ENCODE measurements at regions not wholly inside any gene's neighbourhood (a gene's known extent, or its start where the extent isn't known, plus 50 kb on each side); places are given as distances from the start of the nearest gene placed in this dataset.

DNA sequence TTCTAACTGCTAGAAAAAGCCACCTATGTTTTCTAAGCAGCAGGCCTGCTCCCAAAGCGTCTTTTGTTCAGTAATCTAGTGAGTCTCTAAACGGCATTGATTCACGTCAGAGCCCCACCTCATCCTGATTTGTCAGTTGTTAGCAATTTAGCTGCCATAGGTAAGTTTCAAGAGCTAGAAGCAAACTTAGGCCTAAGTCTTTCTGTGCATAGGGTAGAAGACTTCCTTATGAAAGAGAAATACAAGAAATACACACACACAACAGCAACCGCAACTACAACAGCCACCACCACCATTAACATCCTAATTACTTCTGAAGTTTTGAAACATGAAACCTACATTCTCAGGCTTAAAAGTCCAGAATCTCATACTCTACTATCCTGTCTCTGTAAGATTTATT, 531.1 kb upstream of the SPANXN1 start:
- H3K4me3 ChIP-seq, result no peak overlapping the region
- no peaks in the 10 kb centered on the region for H3K27me3 ChIP-seq (ENCODE audit: control insufficient read depth in 3 of 3, insufficient read depth in 3 of 3, low read length in 2 of 3)
- H3K9me3 ChIP-seq (ENCODE audit: control insufficient read depth in 4 of 4, insufficient read depth in 3 of 4, low read length in 3 of 4), result no peaks in the 10 kb centered on the region
- ATAC-seq (ENCODE audit: insufficient read depth, low FRiP score) (no peak), DNase-seq (no peak)
- H3K27ac ChIP-seq (ENCODE audit: low read depth in 1 of 2, low read length in 1 of 2), result no peak overlapping the region
- TF ChIP-seq, protein P1, sequence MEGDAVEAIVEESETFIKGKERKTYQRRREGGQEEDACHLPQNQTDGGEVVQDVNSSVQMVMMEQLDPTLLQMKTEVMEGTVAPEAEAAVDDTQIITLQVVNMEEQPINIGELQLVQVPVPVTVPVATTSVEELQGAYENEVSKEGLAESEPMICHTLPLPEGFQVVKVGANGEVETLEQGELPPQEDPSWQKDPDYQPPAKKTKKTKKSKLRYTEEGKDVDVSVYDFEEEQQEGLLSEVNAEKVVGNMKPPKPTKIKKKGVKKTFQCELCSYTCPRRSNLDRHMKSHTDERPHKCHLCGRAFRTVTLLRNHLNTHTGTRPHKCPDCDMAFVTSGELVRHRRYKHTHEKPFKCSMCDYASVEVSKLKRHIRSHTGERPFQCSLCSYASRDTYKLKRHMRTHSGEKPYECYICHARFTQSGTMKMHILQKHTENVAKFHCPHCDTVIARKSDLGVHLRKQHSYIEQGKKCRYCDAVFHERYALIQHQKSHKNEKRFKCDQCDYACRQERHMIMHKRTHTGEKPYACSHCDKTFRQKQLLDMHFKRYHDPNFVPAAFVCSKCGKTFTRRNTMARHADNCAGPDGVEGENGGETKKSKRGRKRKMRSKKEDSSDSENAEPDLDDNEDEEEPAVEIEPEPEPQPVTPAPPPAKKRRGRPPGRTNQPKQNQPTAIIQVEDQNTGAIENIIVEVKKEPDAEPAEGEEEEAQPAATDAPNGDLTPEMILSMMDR (IDR thresholded peaks at IDR 0.05; ENCODE audit: control extremely low read depth, extremely low read depth), result no peak
- H3K4me1 ChIP-seq (ENCODE audit: control insufficient read depth in 5 of 5, insufficient read depth in 5 of 5, low read length in 5 of 5), result no peaks in the 10 kb centered on the region
- H3K9ac ChIP-seq (ENCODE audit: insufficient read depth in 1 of 2, low read length in 2 of 2), result no peak overlapping the region
- 75 to 81% methylated on average over 4 of the region's 4 CpGs for WGBS, 2 donors
- H3K36me3 ChIP-seq (ENCODE audit: control insufficient read depth in 4 of 4, insufficient read depth in 4 of 4, low read length in 4 of 4), result no peaks in the 10 kb centered on the region

- H3K4me1 ChIP-seq (ENCODE audit: control insufficient read depth in 5 of 5, insufficient read depth in 5 of 5, low read length in 5 of 5), result no peaks in the 10 kb centered on the region
- H3K9me3 ChIP-seq (ENCODE audit: control insufficient read depth in 4 of 4, insufficient read depth in 3 of 4, low read length in 3 of 4), result no peaks in the 10 kb centered on the region
- H3K9ac ChIP-seq (ENCODE audit: insufficient read depth in 1 of 2, low read length in 2 of 2), result no peak overlapping the region
- 88 to 93% methylated on average over 1 of the region's 1 CpG for WGBS, 2 donors
- TF ChIP-seq, protein P1 (IDR thresholded peaks at IDR 0.05; ENCODE audit: control extremely low read depth, extremely low read depth), result no peak
- no peak overlapping the region for H3K4me3 ChIP-seq
- DNase-seq (no peak), ATAC-seq (ENCODE audit: insufficient read depth, low FRiP score) (no peak)
- H3K36me3 ChIP-seq (ENCODE audit: control insufficient read depth in 4 of 4, insufficient read depth in 4 of 4, low read length in 4 of 4), result no peaks in the 10 kb centered on the region
- H3K27ac ChIP-seq (ENCODE audit: low read depth in 1 of 2, low read length in 1 of 2), result no peak overlapping the region
- H3K27me3 ChIP-seq (ENCODE audit: control insufficient read depth in 3 of 3, insufficient read depth in 3 of 3, low read length in 2 of 3), result no peaks in the 10 kb centered on the region
These were observed 529.6 kb upstream of the SPANXN1 start for GRCh38 chrX:144717682-144718081.

DNA sequence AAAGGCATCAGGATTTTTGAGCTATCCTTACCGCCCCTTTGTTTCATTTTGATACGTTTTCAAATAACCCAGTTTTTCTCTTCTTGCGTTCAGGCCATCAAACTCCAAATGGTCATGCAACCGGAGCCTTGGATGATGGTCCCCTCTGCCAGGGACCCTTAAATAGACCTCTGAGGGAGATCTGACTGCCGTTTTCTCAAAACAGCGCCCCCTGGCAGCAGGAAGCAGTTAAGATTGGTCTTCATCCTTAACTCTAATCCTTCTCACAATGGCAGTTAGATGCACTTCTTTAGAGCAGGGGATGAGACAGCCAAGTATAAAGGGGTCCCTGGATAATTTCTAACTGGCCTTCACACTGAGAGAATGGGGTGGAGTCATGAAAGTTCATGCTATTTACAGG, 525.0 kb upstream of the SPANXN1 start:
- Histone ChIP-seq H3K4me1 (ENCODE audit: control insufficient read depth in 5 of 5, insufficient read depth in 5 of 5, low read length in 5 of 5) (no peaks in the 10 kb centered on the region), H3K4me3 (no peak overlapping the region), H3K27me3 (ENCODE audit: control insufficient read depth in 3 of 3, insufficient read depth in 3 of 3, low read length in 2 of 3) (no peaks in the 10 kb centered on the region), H3K9ac (ENCODE audit: insufficient read depth in 1 of 2, low read length in 2 of 2) (no peak overlapping the region), H3K9me3 (ENCODE audit: control insufficient read depth in 4 of 4, insufficient read depth in 3 of 4, low read length in 3 of 4) (peaks cover 0 to 6% (median 0%) of the 10 kb centered on the region in 4 donors), H3K36me3 (ENCODE audit: control insufficient read depth in 4 of 4, insufficient read depth in 4 of 4, low read length in 4 of 4) (no peaks in the 10 kb centered on the region), H3K27ac (ENCODE audit: low read depth in 1 of 2, low read length in 1 of 2) (no peak overlapping the region)
- DNase-seq, result no peak
- TF ChIP-seq, protein P1 (IDR thresholded peaks at IDR 0.05; ENCODE audit: control extremely low read depth, extremely low read depth), result no peak
- WGBS, 2 donors, result 43 to 60% methylated on average over 6 of the region's 6 CpGs
- ATAC-seq (ENCODE audit: insufficient read depth, low FRiP score), result no peak

DNA sequence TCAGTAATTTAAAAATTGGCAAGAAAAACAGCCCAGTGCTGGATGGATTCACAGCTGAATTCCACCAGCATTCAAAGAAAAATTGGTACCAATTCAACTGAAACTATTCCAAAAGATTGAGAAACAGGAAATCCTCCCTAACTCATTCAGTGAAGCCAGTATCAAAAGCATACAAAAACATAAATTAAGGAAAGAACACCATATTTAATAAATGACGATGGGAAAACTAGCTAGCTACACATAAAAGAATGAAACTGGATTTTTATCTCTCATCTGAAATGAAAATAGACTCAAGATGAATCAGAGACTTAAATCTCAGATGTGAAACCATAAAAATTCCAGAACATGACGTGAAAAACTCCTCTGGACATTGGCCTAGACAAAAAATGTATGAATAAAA, 516.8 kb upstream of the SPANXN1 start:
- Histone ChIP-seq H3K27ac (ENCODE audit: low read depth in 1 of 2, low read length in 1 of 2) (no peak overlapping the region), H3K4me3 (no peak overlapping the region), H3K36me3 (ENCODE audit: control insufficient read depth in 4 of 4, insufficient read depth in 4 of 4, low read length in 4 of 4) (no peaks in the 10 kb centered on the region), H3K4me1 (ENCODE audit: control insufficient read depth in 5 of 5, insufficient read depth in 5 of 5, low read length in 5 of 5) (no peaks in the 10 kb centered on the region), H3K27me3 (ENCODE audit: control insufficient read depth in 3 of 3, insufficient read depth in 3 of 3, low read length in 2 of 3) (no peaks in the 10 kb centered on the region), H3K9ac (ENCODE audit: insufficient read depth in 1 of 2, low read length in 2 of 2) (no peak overlapping the region), H3K9me3 (ENCODE audit: control insufficient read depth in 4 of 4, insufficient read depth in 3 of 4, low read length in 3 of 4) (peaks cover 0 to 12% (median 0%) of the 10 kb centered on the region in 4 donors)
- peak in 1 of 3 donors; percentile 4 for DNase-seq
- TF ChIP-seq, protein P1 (IDR thresholded peaks at IDR 0.05; ENCODE audit: control extremely low read depth, extremely low read depth), result no peak
- ATAC-seq (ENCODE audit: insufficient read depth, low FRiP score), result no peak
- WGBS, 2 donors, result 56 to 58% methylated on average over 2 of the region's 2 CpGs
